ENCODE measurements at regions not wholly inside any gene's neighbourhood (a gene's known extent, or its start where the extent isn't known, plus 50 kb on each side); places are given as distances from the start of the nearest gene placed in this dataset.

GRCh38 chr1:87816646-87817045 is 488.0 kb downstream of the LMO4 start:
- whole genome bisulfite sequencing, 2 donors: 67 to 74% methylated on average over 3 of the region's 3 CpGs
- intact Hi-C loops (cut with DNase I): no loop called here
- no peak for ATAC-seq
- Histone ChIP-seq H3K36me3 (replicated peaks in 1 of 2; ENCODE audit: insufficient read depth in 1 of 2, low read depth in 2 of 2) (no peaks in the 10 kb centered on the region), H3K4me1 (peaks cover 8% of the 10 kb centered on the region), H3K9me3 (no peaks in the 10 kb centered on the region), H3K27me3 (no peaks in the 10 kb centered on the region), H3K27ac (no peak overlapping the region), H3K4me3 (no peak overlapping the region)
- TF ChIP-seq POLR2A (IDR thresholded peaks at IDR 0.05): no peak
- TF ChIP-seq, protein P1, sequence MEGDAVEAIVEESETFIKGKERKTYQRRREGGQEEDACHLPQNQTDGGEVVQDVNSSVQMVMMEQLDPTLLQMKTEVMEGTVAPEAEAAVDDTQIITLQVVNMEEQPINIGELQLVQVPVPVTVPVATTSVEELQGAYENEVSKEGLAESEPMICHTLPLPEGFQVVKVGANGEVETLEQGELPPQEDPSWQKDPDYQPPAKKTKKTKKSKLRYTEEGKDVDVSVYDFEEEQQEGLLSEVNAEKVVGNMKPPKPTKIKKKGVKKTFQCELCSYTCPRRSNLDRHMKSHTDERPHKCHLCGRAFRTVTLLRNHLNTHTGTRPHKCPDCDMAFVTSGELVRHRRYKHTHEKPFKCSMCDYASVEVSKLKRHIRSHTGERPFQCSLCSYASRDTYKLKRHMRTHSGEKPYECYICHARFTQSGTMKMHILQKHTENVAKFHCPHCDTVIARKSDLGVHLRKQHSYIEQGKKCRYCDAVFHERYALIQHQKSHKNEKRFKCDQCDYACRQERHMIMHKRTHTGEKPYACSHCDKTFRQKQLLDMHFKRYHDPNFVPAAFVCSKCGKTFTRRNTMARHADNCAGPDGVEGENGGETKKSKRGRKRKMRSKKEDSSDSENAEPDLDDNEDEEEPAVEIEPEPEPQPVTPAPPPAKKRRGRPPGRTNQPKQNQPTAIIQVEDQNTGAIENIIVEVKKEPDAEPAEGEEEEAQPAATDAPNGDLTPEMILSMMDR (IDR thresholded peaks at IDR 0.05): no peak
- DNase-seq: no peak

DNA sequence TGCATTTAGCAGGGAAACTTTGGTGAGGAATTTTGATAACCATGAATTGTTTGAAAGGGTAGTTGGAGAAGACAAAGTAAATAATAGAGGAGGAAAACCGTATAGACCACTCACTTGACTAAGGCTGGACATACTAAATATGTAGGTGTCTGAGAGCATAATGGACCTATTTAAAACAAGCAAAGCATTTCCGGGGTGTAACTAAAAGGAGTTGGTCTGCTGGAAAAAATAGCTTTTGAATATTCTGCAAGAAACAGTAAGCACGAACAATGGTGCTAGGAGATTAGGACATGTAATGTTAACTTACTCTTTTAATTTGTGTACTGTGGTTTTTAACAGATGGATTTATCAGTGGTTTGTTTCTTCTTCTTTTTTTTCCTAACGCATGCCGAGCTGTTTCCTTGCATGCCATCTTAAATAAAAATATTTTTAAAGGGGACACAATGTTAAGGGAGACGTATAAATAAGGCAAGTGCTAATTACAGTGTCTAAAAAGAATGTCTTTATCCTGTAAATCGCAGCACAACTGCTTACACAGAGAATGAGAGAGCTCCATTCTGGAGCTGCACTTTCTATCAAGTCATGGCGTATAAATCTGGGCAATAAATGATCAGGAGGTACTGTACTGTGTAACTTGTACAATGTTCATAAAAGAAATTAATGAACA is 492.1 kb downstream of the LMO4 start:
- no peak for ATAC-seq
- Histone ChIP-seq H3K9me3 (no peaks in the 10 kb centered on the region), H3K4me1 (no peaks in the 10 kb centered on the region), H3K4me3 (no peak overlapping the region), H3K27ac (no peak overlapping the region), H3K27me3 (no peaks in the 10 kb centered on the region), H3K36me3 (replicated peaks in 1 of 2; ENCODE audit: insufficient read depth in 1 of 2, low read depth in 2 of 2) (no peaks in the 10 kb centered on the region)
- intact Hi-C loops (cut with DNase I): no loop called here
- no peak for DNase-seq
- TF ChIP-seq, protein P1 (IDR thresholded peaks at IDR 0.05): no peak
- no peak for TF ChIP-seq POLR2A (IDR thresholded peaks at IDR 0.05)
- 67 to 69% methylated on average over 8 of the region's 8 CpGs for WGBS, 2 donors

GRCh38 chr1:87821335-87821697 is 492.6 kb downstream of the LMO4 start:
- ATAC-seq (no peak), DNase-seq (no peak)
- WGBS, 2 donors: 93 to 94% methylated on average over 5 of the region's 5 CpGs

GRCh38 chr1:87826681-87827251 is 498.1 kb downstream of the LMO4 start:
- Histone ChIP-seq H3K4me1 (no peaks in the 10 kb centered on the region), H3K4me3 (no peak overlapping the region), H3K9me3 (no peaks in the 10 kb centered on the region), H3K27me3 (no peaks in the 10 kb centered on the region), H3K27ac (no peak overlapping the region), H3K36me3 (replicated peaks in 1 of 2; ENCODE audit: insufficient read depth in 1 of 2, low read depth in 2 of 2) (no peaks in the 10 kb centered on the region)
- ATAC-seq (peak; percentile 56), DNase-seq (peak in 2 of 4 donors; percentile 12 to 42)
- intact Hi-C loops (cut with DNase I): no loop called here
- TF ChIP-seq POLR2A (IDR thresholded peaks at IDR 0.05): no peak
- TF ChIP-seq, protein P1 (IDR thresholded peaks at IDR 0.05): no peak
- WGBS, 2 donors: 58 to 62% methylated on average over 7 of the region's 7 CpGs

More at GRCh38 chr1:87821335-87821697, 492.6 kb downstream of the LMO4 start:
- Histone ChIP-seq H3K36me3 (replicated peaks in 1 of 2; ENCODE audit: insufficient read depth in 1 of 2, low read depth in 2 of 2) (no peaks in the 10 kb centered on the region), H3K4me3 (no peak overlapping the region), H3K4me1 (no peaks in the 10 kb centered on the region), H3K9me3 (no peaks in the 10 kb centered on the region), H3K27ac (no peak overlapping the region), H3K27me3 (no peaks in the 10 kb centered on the region)
- intact Hi-C loops (cut with DNase I): no loop called here
- TF ChIP-seq, protein P1 (IDR thresholded peaks at IDR 0.05): no peak
- no peak for TF ChIP-seq POLR2A (IDR thresholded peaks at IDR 0.05)

DNA sequence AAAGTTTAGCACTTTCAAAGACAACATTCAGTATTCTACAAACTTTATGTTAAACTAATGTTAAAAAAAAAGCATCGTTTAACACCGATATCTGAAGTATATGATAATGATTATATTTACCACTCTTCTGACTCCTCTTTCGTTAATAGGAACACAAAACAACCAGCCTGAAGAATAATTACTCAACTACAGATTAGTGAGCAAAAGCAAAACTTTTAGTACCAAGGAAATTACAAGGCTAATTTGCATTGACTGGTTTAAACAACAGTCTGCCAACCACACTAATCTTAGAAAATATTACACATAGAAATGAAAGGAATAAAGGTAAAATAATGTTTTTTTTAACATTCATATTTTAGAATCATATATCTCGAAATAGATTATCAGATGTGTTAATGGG is 500.7 kb downstream of the LMO4 start:
- no peaks in the 10 kb centered on the region for H3K4me1 ChIP-seq
- H3K4me3 ChIP-seq: no peak overlapping the region
- H3K27me3 ChIP-seq: no peaks in the 10 kb centered on the region
- 86 to 87% methylated on average over 4 of the region's 4 CpGs for WGBS, 2 donors
- no peaks in the 10 kb centered on the region for H3K36me3 ChIP-seq (replicated peaks in 1 of 2; ENCODE audit: insufficient read depth in 1 of 2, low read depth in 2 of 2)
- TF ChIP-seq, protein P1 (IDR thresholded peaks at IDR 0.05): no peak
- TF ChIP-seq POLR2A (IDR thresholded peaks at IDR 0.05): no peak
- H3K9me3 ChIP-seq: no peaks in the 10 kb centered on the region
- no peak overlapping the region for H3K27ac ChIP-seq
- intact Hi-C loops (cut with DNase I): no loop called here
- DNase-seq (no peak), ATAC-seq (no peak)

All from body of pancreas (tissue), 4 donors.